GM19035 (cell line): ENCODE measurements at regions not wholly inside any gene's neighbourhood (a gene's known extent, or its start where the extent isn't known, plus 50 kb on each side); places are given as distances from the start of the nearest gene placed in this dataset.
"Not testable (repeated sequence)": the region's sequence is repeated elsewhere in the genome, so short reads cannot be mapped to it uniquely, and the experiment has no call there.

ENCODE experiments used
- ATAC-seq: cut with Tn5 transposase; IDR thresholded peaks from one replicate; pipeline ENCODE4 v1.9.1; 2021; ENCODE audit not compliant: unreplicated experiment

GRCh38 chr5:98517560-98518366, 255.7 kb upstream of the RGMB start:
- no peak for ATAC-seq

GRCh38 chr5:98518754-98519153, 254.7 kb upstream of the RGMB start:
- ATAC-seq: no peak

- ATAC-seq: no peak
These were observed 253.9 kb upstream of the RGMB start for GRCh38 chr5:98519571-98519970.

GRCh38 chr5:98521821-98522220, 251.6 kb upstream of the RGMB start:
- no peak for ATAC-seq

DNA sequence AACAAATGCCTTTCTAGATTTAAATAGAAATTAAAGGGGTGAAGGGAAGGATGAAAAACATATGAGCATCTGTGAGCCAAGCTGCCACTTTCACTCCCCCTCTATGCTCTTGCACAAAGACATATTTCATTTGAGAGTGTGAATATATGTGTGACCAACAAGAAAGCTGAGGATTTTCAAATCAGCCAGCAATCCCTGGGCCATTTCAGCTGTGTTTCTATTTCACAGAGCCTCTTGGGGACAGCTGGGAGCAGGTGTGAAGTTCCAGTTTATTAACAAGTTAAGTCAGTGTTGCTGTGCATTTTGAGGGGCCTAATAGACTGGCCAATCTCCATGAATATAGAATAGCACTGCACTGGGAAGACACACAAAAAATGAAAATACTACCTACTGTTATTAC, 248.7 kb upstream of the RGMB start:
- ATAC-seq: no peak

GRCh38 chr5:98527846-98528245, 245.6 kb upstream of the RGMB start:
- ATAC-seq: no peak

- no peak for ATAC-seq
These were observed 244.1 kb upstream of the RGMB start for GRCh38 chr5:98529321-98529720.

- ATAC-seq: no peak
These were observed 243.2 kb upstream of the RGMB start for GRCh38 chr5:98530224-98530623.

DNA sequence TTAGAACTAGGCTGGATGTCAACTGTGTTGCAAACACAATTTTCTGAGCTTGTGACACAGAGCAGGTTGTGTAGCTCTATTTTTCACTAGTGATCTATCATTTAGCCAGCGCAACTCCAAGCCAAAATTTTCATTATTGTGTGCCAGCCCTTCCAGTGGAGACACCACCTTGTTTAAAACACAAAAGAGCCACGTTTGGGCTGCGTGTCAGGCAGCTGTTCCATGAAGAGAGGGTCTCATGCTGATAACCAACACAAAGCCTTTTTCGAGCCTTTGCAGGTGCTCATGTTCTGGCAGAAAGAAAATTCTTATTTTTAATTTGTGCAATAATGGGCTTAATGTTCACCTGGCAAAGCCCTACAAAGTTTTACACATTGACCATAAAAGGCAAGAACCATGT, 237.6 kb upstream of the RGMB start:
- no peak for ATAC-seq

DNA sequence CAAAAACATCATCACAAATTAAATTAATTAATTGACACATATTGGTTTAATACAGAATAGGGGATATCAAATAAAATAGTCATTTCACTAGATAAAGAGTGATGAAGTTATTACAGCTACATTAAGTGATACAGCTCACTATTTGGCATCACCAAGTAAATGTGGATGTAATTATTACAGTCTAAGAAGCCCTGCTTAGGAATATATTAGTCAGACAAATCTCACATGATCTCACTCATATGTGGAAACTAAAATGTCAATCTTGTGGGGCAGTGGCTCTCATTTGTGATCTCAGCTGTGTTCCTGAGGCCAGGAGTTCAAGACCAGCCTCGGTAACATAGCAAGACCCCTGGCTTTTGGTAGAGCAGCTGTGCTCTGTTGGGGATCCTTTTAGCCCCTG, 233.4 kb upstream of the RGMB start:
- ATAC-seq: no peak

DNA sequence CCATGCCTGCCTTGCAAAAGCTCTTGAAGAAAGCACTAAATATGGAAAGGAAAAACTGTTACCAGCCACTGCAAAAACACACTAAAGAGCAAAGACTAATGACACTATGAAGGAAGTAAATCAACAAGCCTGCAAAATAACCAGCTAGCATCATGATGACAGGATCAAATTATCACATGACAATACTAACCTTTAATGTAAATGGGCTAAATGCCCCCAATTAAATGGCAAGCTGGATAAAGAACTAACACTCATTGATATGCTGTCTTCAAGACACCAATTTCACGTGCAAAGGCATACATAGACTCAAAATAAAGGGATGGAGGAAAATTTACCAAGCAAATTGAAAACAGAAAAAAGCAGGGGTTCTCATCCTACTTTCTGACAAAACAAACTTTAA, 231.8 kb upstream of the RGMB start:
- no peak for ATAC-seq

DNA sequence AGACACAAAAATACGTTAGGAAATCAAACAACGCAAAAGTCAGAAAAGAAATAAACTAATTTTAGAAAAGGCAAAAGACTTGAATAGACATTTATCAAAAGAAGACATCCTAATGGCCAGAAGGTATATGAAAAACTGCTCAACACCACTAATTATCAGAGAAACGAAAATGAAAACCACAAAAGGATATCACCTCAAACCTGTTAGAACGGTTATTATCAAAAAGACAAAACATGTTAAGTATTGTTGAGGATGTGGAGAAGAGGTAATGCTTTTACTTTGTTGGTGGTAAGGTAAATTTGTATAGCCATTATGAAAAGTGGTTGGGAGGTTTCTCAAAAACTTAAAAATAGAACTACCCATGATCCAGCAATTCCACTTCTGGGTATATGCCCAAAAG, 230.0 kb upstream of the RGMB start:
- no peak for ATAC-seq

DNA sequence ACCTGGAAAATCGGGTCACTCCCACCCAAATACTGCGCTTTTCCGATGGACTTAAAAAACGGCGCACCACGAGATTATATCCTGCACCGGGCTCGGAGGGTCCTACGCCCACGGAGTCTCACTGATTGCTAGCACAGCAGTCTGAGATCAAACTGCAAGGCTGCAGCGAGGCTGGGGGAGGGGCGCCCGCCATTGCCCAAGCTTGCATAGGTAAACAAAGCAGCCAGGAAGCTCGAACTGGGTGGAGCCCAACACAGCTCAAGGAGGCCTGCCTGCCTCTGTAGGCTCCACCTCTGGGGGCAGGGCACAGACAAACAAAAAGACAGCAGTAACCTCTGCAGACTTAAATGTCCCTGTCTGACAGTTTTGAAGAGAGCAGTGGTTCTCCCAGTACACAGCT, 226.5 kb upstream of the RGMB start:
- not testable (repeated sequence) for ATAC-seq

GRCh38 chr5:98556712-98557111, 216.8 kb upstream of the RGMB start:
- no peak for ATAC-seq

DNA sequence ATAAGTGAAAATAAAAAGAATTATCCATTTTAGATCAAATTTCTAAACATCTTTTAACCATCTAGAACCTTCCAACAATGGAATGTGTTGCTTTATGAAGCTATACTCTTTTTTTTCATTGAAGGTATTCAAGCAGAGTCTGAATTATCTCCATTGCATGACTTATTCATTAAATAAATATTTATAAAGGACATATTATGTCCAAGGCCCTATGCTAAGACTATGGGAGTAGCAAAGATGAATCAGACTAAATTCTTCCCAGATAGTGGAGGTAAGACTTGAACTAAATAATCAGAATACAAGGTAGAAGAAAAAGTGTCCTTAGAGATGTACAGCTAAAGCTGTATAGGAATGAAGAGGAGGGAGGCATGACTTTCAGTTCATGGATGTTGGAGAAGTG, 215.5 kb upstream of the RGMB start:
- ATAC-seq: no peak

- ATAC-seq: no peak
These were observed 209.4 kb upstream of the RGMB start for GRCh38 chr5:98563885-98564653.

DNA sequence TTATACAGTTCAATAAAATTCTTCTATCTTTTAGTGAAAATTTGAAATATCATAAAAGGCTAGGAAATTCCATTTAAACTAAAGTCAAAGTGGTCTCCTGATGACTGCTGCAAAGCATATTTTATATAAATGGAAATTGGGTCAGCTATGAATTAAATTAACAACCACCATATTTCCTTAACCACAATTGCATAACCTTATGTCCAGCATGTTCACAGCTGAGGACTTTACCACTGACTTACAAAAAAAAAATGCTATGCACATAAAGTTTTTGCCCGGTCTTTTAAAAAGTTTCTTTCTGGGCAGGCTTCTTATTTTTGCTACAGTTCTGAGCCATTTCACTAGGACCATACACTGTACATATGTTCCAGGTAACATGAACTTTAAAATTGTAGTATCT, 208.6 kb upstream of the RGMB start:
- ATAC-seq: no peak

DNA sequence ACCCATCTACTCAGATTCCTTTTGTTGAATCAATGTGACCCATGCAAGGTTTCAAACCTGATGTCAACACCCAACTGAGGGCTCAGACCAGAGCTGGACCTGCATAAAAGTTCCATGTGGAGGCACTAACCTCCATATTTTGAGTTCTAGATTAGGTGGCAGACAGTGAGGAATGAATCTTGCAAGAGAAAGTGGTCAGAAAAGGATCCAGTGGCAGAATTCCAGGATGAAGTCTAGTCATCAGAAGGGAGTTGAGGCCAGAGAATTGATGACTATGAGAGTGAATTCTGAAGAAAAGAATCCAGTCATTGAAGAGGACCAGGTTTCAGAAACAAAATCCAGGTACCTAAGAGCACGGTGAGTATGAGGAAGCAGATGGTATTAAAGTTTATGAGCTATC, 205.1 kb upstream of the RGMB start:
- ATAC-seq: no peak

GRCh38 chr5:98569288-98569687, 204.2 kb upstream of the RGMB start:
- ATAC-seq: no peak

DNA sequence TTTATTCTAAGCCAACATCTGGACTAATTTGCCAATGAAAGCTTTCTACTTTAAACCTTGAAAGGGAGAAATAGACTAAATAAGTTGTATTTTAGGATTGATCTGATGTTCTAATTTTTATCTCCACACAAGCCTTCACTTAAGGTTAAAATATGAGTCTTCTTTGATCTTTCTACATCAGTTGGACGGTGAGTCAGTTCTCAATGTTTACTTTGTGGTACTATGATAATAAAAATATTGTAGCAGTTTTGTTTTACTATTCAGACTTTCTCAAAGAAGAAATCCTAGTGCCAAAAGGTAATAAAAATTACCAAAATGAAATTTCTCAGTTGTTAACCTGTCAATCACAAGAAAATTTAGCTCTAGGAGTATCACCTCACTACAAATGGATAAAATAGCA, 203.5 kb upstream of the RGMB start:
- no peak for ATAC-seq

DNA sequence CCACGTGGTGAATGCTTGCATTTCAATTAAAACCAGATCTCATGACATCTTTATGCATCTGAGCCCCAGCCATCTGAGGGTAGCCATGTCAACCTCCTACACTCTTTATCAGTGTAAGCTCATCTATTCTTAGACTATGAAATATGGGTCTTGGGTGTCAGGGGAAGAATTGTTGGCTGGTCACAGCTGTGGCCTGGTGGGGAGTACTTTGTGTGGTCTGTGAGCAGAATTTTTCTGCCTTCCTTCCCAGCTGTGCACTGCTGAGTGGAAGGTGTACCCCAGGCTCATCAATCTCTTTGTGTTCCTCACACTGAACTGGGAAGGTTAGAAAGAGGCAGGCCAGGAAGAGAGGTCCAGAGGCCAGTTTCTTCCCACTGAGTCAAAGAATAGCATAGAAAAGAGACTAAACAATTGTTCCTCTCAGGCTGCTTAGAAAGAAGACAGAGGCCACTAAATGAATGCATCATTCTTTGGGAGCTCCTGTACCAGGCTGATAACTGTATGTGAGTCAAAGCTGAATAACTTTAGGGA, 202.7 kb upstream of the RGMB start:
- ATAC-seq: no peak

- no peak for ATAC-seq
These were observed 199.6 kb upstream of the RGMB start for GRCh38 chr5:98573834-98574320.
